ENCODE measurements at regions not wholly inside any gene's neighbourhood (a gene's known extent, or its start where the extent isn't known, plus 50 kb on each side); places are given as distances from the start of the nearest gene placed in this dataset.

DNA sequence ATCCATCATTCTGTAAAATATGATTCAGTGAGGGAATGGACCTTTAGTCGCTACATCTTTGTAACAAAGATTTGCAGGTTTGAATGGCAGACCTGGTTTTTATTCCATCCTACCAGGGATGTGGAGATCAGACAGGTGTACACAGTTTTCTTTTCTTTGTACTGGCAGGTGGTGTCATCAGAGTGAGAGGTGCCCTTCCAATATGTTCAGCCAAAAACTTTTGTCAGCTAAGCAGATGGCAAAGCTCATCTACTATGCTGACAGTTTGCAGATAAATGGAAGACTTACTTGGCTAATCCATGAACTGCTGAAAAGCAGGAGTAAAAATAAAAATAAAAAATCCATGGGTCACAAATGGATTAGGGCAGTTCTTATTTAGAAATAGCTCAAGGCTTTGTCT is 185.5 kb upstream of the DOK6 start:
- H3K4me1 ChIP-seq (ENCODE audit: insufficient read depth, low read length), result peaks cover 5% of the 10 kb centered on the region; the same call in 1 of the 2 replicates
- no peak overlapping the region for H3K27ac ChIP-seq (ENCODE audit: low read depth, low read length)
- no peak overlapping the region for H3K9ac ChIP-seq (ENCODE audit: low read depth, low read length)
- H3K27me3 ChIP-seq (ENCODE audit: insufficient read depth, low read length), result no peaks in the 10 kb centered on the region
- WGBS, result 100% methylated on average over 1 of the region's 1 CpG
- H3K9me3 ChIP-seq (ENCODE audit: insufficient read depth, low read depth, low read length), result no peaks in the 10 kb centered on the region
- H3K4me3 ChIP-seq (ENCODE audit: low read length), result no peak overlapping the region
- no peaks in the 10 kb centered on the region for H3K36me3 ChIP-seq (ENCODE audit: insufficient read depth, low read length)

DNA sequence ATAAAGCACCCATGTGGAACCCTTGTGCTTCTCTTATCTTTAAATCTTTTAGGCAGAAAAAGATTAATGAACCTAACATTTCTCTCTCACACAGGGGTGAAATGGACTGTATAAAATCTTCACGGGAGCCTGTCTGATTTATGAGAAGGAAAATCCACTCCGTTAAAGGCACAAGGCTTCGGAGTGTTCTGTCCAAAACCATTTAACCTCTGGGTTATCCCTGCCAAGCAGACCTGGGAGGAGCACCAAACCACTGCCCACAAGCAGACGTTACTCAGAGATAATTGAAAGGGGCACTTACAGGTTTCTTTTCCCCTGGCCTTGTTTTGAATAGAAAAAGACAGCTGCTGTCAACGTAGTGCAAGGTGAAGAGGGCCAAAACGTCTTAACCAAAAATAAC is 184.4 kb upstream of the DOK6 start:
- Histone ChIP-seq H3K9me3 (ENCODE audit: insufficient read depth, low read depth, low read length) (no peaks in the 10 kb centered on the region), H3K27me3 (ENCODE audit: insufficient read depth, low read length) (no peaks in the 10 kb centered on the region)
- 85% methylated on average over 6 of the region's 6 CpGs for WGBS

DNA sequence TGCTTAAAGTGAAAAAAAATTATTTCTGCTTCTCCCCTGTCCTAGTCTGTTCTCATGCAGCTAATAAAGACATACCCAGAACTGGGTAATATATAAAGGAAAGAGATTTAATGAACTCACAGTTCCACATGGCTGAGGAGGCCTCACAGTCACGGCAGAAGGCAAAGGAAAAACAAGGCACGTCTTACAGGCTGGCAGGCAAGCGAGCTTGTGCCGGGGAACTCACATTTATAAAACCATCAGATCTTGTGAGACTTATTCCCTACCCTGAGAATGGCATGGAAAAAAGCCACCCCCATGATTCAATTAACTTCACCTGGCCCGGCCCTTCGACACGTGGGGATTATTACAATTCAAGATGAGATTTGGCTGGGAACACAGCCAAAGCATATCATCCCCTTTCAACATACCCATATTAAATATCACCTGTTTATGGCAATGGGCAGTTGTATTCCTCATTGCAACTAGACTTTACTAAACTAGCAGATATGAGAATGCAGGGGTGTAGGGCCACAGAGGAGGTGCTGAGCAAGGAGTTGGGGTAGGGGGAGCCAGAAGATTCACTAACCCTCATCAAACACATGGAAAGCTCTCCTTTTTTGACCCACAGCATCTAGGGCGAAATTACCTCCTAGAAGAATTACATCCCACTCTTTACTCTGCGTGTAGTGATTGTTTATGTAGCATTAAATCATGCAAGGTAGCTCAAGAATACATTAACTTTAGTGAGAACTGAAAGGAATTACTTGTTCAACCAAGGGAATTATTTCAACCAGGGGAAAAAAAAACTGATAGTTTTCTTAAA is 183.3 kb upstream of the DOK6 start:
- no peak overlapping the region for H3K9ac ChIP-seq (ENCODE audit: low read depth, low read length)
- no peaks in the 10 kb centered on the region for H3K27me3 ChIP-seq (ENCODE audit: insufficient read depth, low read length)
- no peaks in the 10 kb centered on the region for H3K36me3 ChIP-seq (ENCODE audit: insufficient read depth, low read length)
- H3K9me3 ChIP-seq (ENCODE audit: insufficient read depth, low read depth, low read length), result no peaks in the 10 kb centered on the region
- H3K4me1 ChIP-seq (ENCODE audit: insufficient read depth, low read length), result peaks cover 4% of the 10 kb centered on the region; the same call in 1 of the 2 replicates
- no peak overlapping the region for H3K27ac ChIP-seq (ENCODE audit: low read depth, low read length)
- H3K4me3 ChIP-seq (ENCODE audit: low read length), result no peak overlapping the region
- 94% methylated on average over 7 of the region's 9 CpGs for WGBS

More for the DNA sequence above, 184.4 kb upstream of the DOK6 start:
- Histone ChIP-seq H3K4me3 (ENCODE audit: low read length) (no peak overlapping the region), H3K36me3 (ENCODE audit: insufficient read depth, low read length) (no peaks in the 10 kb centered on the region), H3K9ac (ENCODE audit: low read depth, low read length) (no peak overlapping the region), H3K4me1 (ENCODE audit: insufficient read depth, low read length) (peaks cover 5% of the 10 kb centered on the region; the same call in 1 of the 2 replicates), H3K27ac (ENCODE audit: low read depth, low read length) (no peak overlapping the region)

DNA sequence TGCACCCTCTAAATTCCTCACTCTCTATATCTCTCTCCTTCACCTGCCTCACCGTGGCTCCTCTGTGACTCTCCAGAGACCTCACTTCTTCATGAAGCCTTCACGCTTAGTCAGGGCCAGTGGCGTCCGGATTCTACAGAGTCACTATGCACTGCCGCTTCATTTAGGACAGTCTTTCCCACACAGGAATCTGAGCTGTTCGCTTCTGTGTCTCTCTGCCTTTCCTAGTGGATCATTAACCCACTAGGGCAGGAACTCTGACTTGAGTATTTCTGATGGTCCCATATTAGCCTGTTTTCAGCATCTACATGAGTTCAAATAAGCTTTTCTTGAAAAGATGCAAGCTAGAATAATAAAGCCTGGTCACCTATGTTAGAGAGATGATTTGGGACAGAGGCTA is 180.2 kb upstream of the DOK6 start:
- H3K4me1 ChIP-seq (ENCODE audit: insufficient read depth, low read length), result no peaks in the 10 kb centered on the region
- H3K27ac ChIP-seq (ENCODE audit: low read depth, low read length), result no peak overlapping the region
- H3K9me3 ChIP-seq (ENCODE audit: insufficient read depth, low read depth, low read length), result no peaks in the 10 kb centered on the region
- no peaks in the 10 kb centered on the region for H3K36me3 ChIP-seq (ENCODE audit: insufficient read depth, low read length)
- H3K4me3 ChIP-seq (ENCODE audit: low read length), result no peak overlapping the region
- no peaks in the 10 kb centered on the region for H3K27me3 ChIP-seq (ENCODE audit: insufficient read depth, low read length)
- 95% methylated on average over 6 of the region's 6 CpGs for WGBS
- no peak overlapping the region for H3K9ac ChIP-seq (ENCODE audit: low read depth, low read length)

DNA sequence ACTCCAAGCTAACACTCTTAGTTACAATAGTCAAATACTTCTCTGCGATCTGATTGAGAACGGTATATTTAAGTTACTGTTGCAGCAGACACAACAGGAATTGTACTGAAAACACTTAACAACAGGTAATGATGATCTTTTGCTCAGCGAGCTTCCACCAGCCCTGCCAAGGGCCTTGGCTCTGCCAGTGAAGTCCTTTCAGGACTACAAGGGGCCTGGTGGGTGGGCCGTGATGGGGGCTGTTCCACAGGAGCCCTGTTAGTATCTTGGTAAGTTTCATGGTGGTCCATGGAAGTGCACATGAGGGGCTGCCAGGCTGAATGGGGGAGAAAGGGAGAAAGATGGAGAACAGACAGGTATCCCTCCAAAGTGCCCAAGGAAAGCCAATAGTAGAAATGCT is 178.6 kb upstream of the DOK6 start:
- H3K4me1 ChIP-seq (ENCODE audit: insufficient read depth, low read length), result no peaks in the 10 kb centered on the region
- no peaks in the 10 kb centered on the region for H3K36me3 ChIP-seq (ENCODE audit: insufficient read depth, low read length)
- H3K27ac ChIP-seq (ENCODE audit: low read depth, low read length), result no peak overlapping the region
- no peak overlapping the region for H3K9ac ChIP-seq (ENCODE audit: low read depth, low read length)
- no peaks in the 10 kb centered on the region for H3K9me3 ChIP-seq (ENCODE audit: insufficient read depth, low read depth, low read length)
- 95% methylated on average over 4 of the region's 4 CpGs for WGBS
- H3K4me3 ChIP-seq (ENCODE audit: low read length), result no peak overlapping the region
- no peaks in the 10 kb centered on the region for H3K27me3 ChIP-seq (ENCODE audit: insufficient read depth, low read length)

DNA sequence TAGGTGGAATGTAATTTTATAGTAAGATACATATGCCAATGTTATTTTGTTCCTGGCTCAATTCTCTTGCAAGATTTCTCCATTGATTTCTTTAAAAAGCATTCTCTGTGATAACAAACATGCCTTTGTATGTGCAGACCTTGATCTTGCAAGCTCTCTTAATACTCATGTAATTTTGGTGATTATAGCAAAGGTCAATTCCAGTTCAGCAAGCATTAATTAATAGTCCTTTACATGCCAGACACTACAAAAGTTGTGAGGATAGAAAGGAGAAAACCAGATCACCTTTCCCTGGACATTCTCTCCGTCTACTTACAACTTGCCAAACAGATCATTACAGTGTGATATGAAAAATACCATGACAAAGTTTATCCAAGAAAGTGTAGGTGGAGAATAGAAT is 173.7 kb upstream of the DOK6 start:
- Histone ChIP-seq H3K4me1 (ENCODE audit: insufficient read depth, low read length) (peaks cover 6% of the 10 kb centered on the region; the same call in 1 of the 2 replicates), H3K36me3 (ENCODE audit: insufficient read depth, low read length) (no peaks in the 10 kb centered on the region), H3K27ac (ENCODE audit: low read depth, low read length) (no peak overlapping the region), H3K4me3 (ENCODE audit: low read length) (no peak overlapping the region), H3K27me3 (ENCODE audit: insufficient read depth, low read length) (no peaks in the 10 kb centered on the region), H3K9ac (ENCODE audit: low read depth, low read length) (no peak overlapping the region), H3K9me3 (ENCODE audit: insufficient read depth, low read depth, low read length) (no peaks in the 10 kb centered on the region)
- no CpG with 5 or more reads among the region's 1 CpG for whole genome bisulfite sequencing

DNA sequence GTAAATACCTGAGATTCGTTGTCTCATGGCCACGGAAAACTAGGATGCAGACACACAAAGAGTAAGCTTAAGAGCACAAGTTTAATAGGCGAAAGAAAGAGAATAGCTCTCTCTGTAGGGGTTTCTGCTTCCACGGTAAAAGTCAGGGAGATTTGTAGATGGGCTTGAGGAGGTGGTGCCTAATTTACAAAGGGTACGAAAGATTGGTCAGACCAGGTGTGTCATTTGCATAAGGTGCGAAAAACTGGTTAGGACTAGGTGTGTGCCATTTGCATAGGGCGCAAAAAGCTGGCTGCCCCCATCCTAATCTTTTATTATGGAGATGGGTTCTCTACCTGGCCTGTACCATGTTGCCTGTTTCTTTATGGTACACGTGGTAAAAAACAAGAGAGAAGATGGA is 170.5 kb upstream of the DOK6 start:
- Histone ChIP-seq H3K4me1 (ENCODE audit: insufficient read depth, low read length) (peaks cover 6% of the 10 kb centered on the region; the same call in 1 of the 2 replicates), H3K36me3 (ENCODE audit: insufficient read depth, low read length) (no peaks in the 10 kb centered on the region), H3K9me3 (ENCODE audit: insufficient read depth, low read depth, low read length) (no peaks in the 10 kb centered on the region), H3K9ac (ENCODE audit: low read depth, low read length) (no peak overlapping the region), H3K27ac (ENCODE audit: low read depth, low read length) (no peak overlapping the region), H3K4me3 (ENCODE audit: low read length) (no peak overlapping the region), H3K27me3 (ENCODE audit: insufficient read depth, low read length) (no peaks in the 10 kb centered on the region)
- 83% methylated on average over 8 of the region's 8 CpGs for WGBS

DNA sequence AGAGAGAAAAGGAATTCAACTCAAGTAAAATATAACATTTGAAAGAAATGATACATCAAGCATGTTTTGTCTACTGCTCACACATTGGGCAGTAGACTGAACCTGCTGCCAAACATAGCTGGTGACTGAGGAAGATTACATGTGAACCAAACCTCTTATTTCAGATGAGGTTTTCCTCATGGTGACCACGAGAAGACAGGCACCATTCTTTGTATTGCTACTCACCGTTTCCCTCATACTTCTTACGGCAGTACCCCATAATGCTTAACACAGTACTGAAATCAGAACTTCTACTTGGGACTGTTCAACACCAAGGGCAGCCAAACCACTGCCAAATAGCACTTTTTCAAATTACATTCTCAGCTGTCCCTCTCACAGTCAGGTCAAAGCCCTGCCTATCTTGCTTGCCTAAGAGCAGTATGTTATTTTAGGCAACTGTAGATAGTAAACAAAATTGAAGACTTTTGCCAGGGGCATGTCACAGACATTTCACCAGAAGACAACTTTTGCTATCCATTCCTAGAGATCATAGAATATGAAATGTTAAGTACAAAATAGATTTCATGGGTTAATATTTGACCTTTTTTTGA is 167.1 kb upstream of the DOK6 start:
- no peak overlapping the region for H3K4me3 ChIP-seq (ENCODE audit: low read length)
- H3K36me3 ChIP-seq (ENCODE audit: insufficient read depth, low read length), result no peaks in the 10 kb centered on the region
- no peaks in the 10 kb centered on the region for H3K27me3 ChIP-seq (ENCODE audit: insufficient read depth, low read length)
- peaks cover 6% of the 10 kb centered on the region; the same call in 1 of the 2 replicates for H3K4me1 ChIP-seq (ENCODE audit: insufficient read depth, low read length)
- H3K27ac ChIP-seq (ENCODE audit: low read depth, low read length), result no peak overlapping the region
- H3K9me3 ChIP-seq (ENCODE audit: insufficient read depth, low read depth, low read length), result no peaks in the 10 kb centered on the region
- H3K9ac ChIP-seq (ENCODE audit: low read depth, low read length), result no peak overlapping the region
- 96% methylated on average over 3 of the region's 3 CpGs for whole genome bisulfite sequencing

DNA sequence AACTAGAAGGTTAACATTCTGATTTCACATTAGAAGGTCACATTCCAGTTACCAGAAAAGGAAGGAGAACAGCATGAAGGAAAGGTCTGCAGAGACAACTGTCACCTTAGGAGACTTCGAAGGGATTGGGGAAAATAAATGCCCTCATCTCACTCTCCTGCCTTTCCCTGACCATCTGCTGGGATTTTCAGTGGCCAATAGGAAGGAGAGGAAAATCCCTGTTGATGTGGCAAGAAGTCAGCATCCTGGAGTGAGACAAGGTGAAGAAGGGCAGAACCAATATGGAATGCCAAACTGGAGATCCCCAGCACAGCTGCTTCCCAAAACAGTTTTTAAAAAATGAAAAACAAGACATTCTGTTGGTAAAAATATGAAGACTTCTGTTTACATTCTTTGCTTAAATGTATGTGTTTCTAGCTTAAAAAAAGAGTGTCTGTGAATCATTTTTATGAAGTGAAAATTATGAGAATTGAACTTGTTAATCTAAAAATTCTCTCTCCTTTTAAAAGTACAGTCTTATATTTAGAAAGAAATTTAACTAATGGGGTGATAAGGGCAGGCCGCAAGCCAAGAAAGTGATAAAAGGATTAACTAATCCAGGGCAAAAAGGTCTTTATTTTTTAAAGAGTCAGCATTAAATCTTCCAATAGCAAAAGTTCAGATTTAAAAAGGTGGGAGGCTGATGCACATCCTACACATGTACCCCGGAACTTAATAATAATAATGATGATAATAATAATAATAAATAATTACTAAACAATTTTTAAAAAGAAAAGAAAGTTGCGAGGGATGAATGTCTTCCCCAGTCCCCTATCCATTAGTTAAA is 160.6 kb upstream of the DOK6 start:
- Histone ChIP-seq H3K4me3 (ENCODE audit: low read length) (no peak overlapping the region), H3K36me3 (ENCODE audit: insufficient read depth, low read length) (no peaks in the 10 kb centered on the region), H3K27ac (ENCODE audit: low read depth, low read length) (no peak overlapping the region), H3K9ac (ENCODE audit: low read depth, low read length) (no peak overlapping the region), H3K27me3 (ENCODE audit: insufficient read depth, low read length) (no peaks in the 10 kb centered on the region), H3K4me1 (ENCODE audit: insufficient read depth, low read length) (no peaks in the 10 kb centered on the region), H3K9me3 (ENCODE audit: insufficient read depth, low read depth, low read length) (no peaks in the 10 kb centered on the region)
- WGBS, result 57% methylated on average over 1 of the region's 4 CpGs

DNA sequence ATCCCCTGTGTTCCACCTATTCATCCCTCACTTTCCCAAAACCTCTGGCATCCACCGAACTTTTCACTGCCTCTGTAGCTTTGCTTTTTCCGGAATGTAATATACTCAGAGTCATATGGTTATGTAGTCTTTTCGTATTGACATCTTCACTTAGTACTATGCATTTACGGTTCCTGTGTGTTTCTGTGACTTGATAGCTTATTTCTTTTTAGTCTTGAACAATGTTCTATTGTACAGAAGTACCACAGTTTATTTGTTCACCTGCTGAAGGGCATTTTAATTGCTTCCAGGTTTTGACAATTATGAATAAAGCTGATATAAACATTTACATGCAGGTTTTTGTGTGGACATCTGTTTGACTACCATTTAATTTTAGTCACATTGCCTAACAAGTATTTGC is 154.7 kb upstream of the DOK6 start:
- WGBS, result 97% methylated on average over 4 of the region's 4 CpGs
- H3K9ac ChIP-seq (ENCODE audit: low read depth, low read length), result no peak overlapping the region

More for the DNA sequence above, 154.7 kb upstream of the DOK6 start:
- Histone ChIP-seq H3K4me3 (ENCODE audit: low read length) (no peak overlapping the region), H3K36me3 (ENCODE audit: insufficient read depth, low read length) (no peaks in the 10 kb centered on the region), H3K27ac (ENCODE audit: low read depth, low read length) (no peak overlapping the region), H3K4me1 (ENCODE audit: insufficient read depth, low read length) (no peaks in the 10 kb centered on the region), H3K9me3 (ENCODE audit: insufficient read depth, low read depth, low read length) (no peaks in the 10 kb centered on the region), H3K27me3 (ENCODE audit: insufficient read depth, low read length) (no peaks in the 10 kb centered on the region)
